Colonic mucosa (tissue), 4 donors: ENCODE measurements at regions not wholly inside any gene's neighbourhood (a gene's known extent, or its start where the extent isn't known, plus 50 kb on each side); places are given as distances from the start of the nearest gene placed in this dataset.

Experiments
- DNase-seq: peaks from one replicate; pipeline ENCODE4 v3.0.0-alpha.2; 2020
- H3K27ac ChIP-seq: fragments of 200-600 bp; one replicate; pipeline ENCODE4 v1.8.0; 2021
- H3K27me3 ChIP-seq: fragments of 200-600 bp; one replicate; pipeline ENCODE4 v1.8.0; 2021
- H3K36me3 ChIP-seq: fragments of 200-600 bp; one replicate; pipeline ENCODE4 v1.8.0; 2021
- H3K4me1 ChIP-seq: fragments of 200-600 bp; one replicate; pipeline ENCODE4 v1.8.0; 2021; ENCODE audit warnings: mild to moderate bottlenecking
- H3K4me3 ChIP-seq: fragments of 200-600 bp; one replicate; pipeline ENCODE4 v1.8.0; 2021
- H3K9ac ChIP-seq, 2 donors: one replicate each; pipeline ENCODE4 v1.7.0; 2013; ENCODE audit warnings: control low read depth in 2 of 2, low read depth in 2 of 2, low read length in 2 of 2
- H3K9me3 ChIP-seq: fragments of 200-600 bp; one replicate; pipeline ENCODE4 v1.8.0; 2021
- intact Hi-C: fragments of 100-400 bp; cut with DNase I; formaldehyde crosslinking; loops from one replicate; pipeline ENCODE4 v1.14.1; 2022
- TF ChIP-seq, protein P1 (sequence below): fragments of 200-600 bp; IDR thresholded peaks from one replicate; pipeline ENCODE4 v1.8.0; 2022; ENCODE audit warnings: antibody characterized with exemption, mild to moderate bottlenecking
- donor health status: healthy.
- donor health status: DM: no; HTN: no; CAD: no.
- donor health status: DM: no; HTN: no; CAD: no.

DNA sequence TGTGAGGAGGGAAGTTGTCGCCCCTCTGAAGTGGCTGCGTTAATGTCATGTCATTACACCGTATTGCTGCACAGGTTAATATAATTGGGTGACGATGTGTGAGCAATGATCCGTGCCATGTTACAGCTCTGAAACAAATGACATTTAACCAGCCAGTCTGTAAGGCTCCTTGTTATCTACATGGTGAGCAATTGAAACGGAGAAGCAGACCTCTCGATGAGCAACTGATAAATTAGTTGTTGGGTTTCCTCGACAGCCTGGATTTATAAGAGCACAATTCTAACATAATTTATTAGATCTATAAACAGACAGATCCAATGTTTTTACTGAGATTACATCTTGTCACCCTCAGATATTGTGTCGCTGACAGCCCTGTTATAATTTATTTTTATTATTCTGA, 49.9 kb upstream of the MAFB start:
- Histone ChIP-seq H3K4me3 (no peak overlapping the region), H3K9ac (no peak overlapping the region), H3K9me3 (no peaks in the 10 kb centered on the region), H3K27me3 (no peaks in the 10 kb centered on the region), H3K4me1 (no peaks in the 10 kb centered on the region), H3K36me3 (no peaks in the 10 kb centered on the region), H3K27ac (no peak overlapping the region)
- intact Hi-C loops: no loop called here
- DNase-seq: no peak
- TF ChIP-seq, protein P1, sequence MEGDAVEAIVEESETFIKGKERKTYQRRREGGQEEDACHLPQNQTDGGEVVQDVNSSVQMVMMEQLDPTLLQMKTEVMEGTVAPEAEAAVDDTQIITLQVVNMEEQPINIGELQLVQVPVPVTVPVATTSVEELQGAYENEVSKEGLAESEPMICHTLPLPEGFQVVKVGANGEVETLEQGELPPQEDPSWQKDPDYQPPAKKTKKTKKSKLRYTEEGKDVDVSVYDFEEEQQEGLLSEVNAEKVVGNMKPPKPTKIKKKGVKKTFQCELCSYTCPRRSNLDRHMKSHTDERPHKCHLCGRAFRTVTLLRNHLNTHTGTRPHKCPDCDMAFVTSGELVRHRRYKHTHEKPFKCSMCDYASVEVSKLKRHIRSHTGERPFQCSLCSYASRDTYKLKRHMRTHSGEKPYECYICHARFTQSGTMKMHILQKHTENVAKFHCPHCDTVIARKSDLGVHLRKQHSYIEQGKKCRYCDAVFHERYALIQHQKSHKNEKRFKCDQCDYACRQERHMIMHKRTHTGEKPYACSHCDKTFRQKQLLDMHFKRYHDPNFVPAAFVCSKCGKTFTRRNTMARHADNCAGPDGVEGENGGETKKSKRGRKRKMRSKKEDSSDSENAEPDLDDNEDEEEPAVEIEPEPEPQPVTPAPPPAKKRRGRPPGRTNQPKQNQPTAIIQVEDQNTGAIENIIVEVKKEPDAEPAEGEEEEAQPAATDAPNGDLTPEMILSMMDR: no peak

DNA sequence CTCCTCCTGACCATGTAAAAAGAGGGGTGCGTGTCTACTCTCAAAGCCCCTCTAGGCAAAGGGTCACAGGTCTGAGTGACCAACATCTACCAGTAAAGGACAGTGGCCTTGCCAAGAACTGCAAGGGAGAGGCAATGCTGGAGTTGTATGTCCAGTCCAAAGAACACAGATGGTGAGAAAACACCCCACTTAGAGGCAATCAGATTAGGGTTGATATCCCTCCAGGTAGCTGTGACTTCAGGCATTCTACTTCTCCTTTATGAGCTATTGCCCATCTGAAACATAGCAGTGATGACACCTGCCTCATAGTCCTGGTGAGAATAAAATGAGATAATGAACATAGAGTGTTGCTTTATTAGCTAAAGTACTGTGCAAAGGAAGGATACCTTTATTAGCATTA, 50.8 kb upstream of the MAFB start:
- Histone ChIP-seq H3K27me3 (no peaks in the 10 kb centered on the region), H3K9ac (no peak overlapping the region), H3K36me3 (no peaks in the 10 kb centered on the region), H3K4me1 (no peaks in the 10 kb centered on the region), H3K4me3 (no peak overlapping the region), H3K27ac (no peak overlapping the region), H3K9me3 (no peaks in the 10 kb centered on the region)
- DNase-seq: no peak
- intact Hi-C loops: loop anchor here (5.0 to 10.0 kb wide), 3 partner anchors 207 to 355 kb away; no protein-coding TSS in a partner anchor
- TF ChIP-seq, protein P1: no peak

DNA sequence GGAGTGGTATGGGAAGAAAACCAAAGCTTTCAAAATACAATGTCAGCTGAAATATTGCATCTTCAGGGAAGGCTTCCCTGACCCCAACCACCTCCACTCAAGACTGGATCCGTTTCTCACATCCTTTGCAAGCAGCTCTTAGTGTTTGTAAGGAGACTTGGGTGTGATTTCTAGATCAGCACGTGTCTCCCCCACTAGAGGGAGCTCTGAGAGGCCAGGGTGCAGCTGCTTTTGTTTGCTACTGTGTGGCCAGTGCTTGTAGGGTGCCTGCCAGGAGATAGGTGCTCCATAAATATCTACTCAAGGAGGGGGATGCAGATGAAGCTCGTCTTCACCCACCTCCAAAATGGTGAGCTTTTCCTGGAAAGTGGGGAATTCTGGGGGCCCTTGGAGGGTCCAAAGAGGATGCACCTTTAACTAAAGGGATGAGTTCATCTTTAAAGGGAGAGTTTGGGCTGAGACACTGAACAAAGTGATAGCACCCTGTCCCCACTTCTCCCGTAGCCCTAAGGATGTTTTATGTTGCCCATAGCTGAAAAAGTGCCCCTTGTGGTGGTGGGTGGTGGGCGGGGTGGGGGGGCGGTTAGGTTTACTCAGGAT, 52.6 kb upstream of the MAFB start:
- H3K36me3 ChIP-seq: no peaks in the 10 kb centered on the region
- H3K9ac ChIP-seq: no peak overlapping the region
- TF ChIP-seq, protein P1: peak; percentile 55
- H3K9me3 ChIP-seq: no peaks in the 10 kb centered on the region
- H3K4me1 ChIP-seq: no peaks in the 10 kb centered on the region
- no peak overlapping the region for H3K4me3 ChIP-seq
- H3K27me3 ChIP-seq: no peaks in the 10 kb centered on the region
- intact Hi-C loops: loop anchor here (5.0 to 10.0 kb wide), 3 partner anchors 206 to 353 kb away; no protein-coding TSS in a partner anchor
- DNase-seq: peak; percentile 52
- no peak overlapping the region for H3K27ac ChIP-seq

DNA sequence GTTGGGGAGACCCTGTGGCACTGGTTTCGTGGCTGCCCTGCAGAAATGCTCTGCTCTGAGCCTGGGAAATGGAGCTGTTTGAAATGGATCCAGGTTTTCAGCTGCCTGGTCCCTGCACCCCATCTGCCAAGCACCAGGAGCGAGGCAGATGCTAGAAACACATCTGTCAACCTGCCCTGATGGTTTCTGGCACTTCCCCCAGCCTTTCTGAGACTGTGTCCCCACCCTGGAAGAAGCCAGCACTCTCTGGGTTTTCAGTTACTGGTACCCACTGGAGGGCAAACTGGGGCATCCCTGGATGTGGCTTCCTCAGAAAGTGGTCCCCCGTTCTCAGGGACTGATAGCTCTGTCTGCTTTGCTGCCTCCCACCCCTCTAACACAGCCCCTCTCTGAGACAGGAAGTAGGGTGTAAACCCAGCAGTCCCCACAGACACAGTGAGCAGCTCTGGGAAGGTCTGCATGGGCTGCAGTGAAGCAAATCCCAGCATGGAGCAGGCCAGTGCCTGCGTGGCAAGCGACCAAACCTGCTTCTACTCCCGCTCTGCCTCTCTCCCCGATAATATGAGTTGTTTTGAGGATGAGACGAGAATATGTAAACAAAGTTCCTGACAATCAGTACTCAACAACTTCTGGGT, 54.2 kb upstream of the MAFB start:
- Histone ChIP-seq H3K4me1 (no peaks in the 10 kb centered on the region), H3K9me3 (no peaks in the 10 kb centered on the region), H3K27me3 (no peaks in the 10 kb centered on the region), H3K36me3 (no peaks in the 10 kb centered on the region), H3K9ac (no peak overlapping the region), H3K4me3 (no peak overlapping the region), H3K27ac (no peak overlapping the region)
- TF ChIP-seq, protein P1: no peak
- intact Hi-C loops: loop anchor here (5.0 to 10.0 kb wide), 3 partner anchors 204 to 352 kb away; no protein-coding TSS in a partner anchor
- DNase-seq: no peak

DNA sequence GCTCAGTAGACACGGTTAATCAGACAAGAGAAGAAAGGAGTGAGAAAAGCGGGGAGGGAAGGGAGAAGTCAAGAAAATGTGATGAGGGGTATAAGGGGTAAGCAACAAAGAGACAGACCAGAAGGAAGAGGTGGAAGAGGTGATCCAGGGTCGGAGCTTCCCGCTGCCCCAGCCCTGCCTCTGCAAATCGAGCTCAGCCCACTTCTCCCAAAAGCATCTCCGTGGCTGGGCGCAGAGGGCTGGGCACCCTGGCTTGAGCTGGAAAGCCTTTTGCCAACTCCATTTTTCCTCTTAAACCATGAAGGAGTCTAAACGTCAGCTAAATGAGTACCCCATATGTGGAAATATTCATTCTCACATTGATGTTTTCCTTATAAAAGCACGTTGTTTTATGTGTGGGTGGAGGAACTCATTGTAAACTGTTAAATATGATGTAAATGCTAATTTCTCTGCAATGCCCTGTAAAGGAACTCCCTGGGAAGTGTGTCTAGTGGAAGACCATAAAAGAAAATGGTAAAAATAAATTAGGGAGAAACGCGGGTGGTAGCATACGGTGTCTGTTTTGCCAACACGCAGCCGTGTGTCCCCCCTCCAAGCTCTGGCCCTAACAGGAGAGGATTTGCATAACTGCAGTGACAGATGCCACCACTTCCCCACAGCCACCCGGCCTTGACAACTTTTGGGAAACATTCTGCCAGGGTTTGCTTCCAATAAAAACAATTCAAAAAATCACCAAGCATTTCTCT, 55.2 kb upstream of the MAFB start:
- DNase-seq: no peak
- H3K4me1 ChIP-seq: no peaks in the 10 kb centered on the region
- TF ChIP-seq, protein P1: no peak
- H3K36me3 ChIP-seq: no peaks in the 10 kb centered on the region
- intact Hi-C loops: loop anchor here (5.0 to 10.0 kb wide), 3 partner anchors 203 to 351 kb away; no protein-coding TSS in a partner anchor
- no peaks in the 10 kb centered on the region for H3K27me3 ChIP-seq
- no peak overlapping the region for H3K27ac ChIP-seq
- H3K9ac ChIP-seq: no peak overlapping the region
- no peaks in the 10 kb centered on the region for H3K9me3 ChIP-seq
- H3K4me3 ChIP-seq: no peak overlapping the region
